DMS153 treated with DMSO at 0.1 percent for 48 hours (cell line): ENCODE measurements at regions not wholly inside any gene's neighbourhood (a gene's known extent, or its start where the extent isn't known, plus 50 kb on each side); places are given as distances from the start of the nearest gene placed in this dataset.

Experiments used
- DNase-seq: peaks from one replicate; lab custom pipeline; 2025; ENCODE audit not compliant: unreplicated experiment; lab: John Stamatoyannopoulos, UW

DNA sequence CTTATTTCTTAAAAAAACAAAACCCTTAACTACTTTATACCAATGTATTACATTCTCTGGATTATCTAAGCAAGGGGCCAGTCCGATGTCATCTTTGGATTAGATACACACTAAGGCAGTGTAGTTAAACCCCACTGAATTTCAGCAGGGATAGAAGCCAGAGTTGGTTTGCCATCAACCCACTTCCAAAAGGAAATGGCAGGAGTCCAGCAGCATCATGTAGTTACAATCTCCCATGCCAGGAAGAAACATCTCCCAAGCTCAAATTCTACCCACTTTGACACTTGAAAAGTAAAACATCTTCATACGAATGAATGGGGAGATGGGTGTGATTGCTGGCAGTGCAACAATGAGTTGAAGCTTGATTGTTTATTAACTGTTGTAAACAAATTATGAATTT, 203.5 kb upstream of the PLXNC1 start:
- DNase-seq: no peak

DNA sequence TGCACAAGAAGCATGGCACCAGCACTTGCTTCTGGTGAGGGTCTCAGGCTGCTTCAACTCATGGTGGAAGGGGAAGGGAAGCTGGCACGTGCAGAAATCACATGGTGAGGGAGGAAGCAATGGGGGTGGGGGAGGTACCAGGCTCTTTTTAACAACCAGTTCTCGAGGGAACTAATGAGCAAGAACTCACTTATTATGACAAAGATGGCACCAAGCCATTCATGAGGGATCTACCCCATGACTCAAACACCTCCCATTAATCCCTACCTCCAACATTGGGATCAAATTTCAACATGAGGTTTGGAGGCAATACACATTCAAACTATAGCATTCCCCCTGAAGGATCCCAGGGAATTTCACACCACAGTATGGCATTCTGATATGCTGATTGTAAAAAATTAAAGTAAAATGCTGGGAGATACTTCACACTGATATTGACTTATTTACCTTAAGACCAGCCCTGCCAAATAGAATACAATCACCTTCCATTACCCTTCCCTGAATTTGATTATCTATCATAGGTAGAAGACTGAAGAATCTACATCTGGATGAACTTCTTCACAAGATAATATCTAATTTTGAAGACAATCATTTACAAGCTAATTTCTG, 201.7 kb upstream of the PLXNC1 start:
- no peak for DNase-seq

DNA sequence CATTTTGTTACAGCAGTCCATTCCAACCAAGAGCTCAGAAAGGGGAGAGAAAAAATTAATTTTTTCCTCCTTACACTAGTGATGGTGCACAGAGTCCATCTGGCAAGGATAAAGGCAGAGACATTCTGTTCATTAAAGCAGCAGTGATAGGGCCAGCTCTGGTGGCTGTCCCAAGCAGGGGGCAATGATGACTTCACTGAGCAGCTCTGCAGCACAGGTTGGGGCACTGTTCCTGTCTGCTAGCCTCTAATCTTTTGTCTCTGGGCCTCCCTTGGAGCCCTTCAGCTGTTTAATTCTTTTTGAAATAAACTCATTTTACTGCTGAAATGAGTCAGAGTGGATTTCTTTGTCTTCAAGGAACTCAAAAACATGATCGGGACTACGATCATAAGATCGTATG, 200.9 kb upstream of the PLXNC1 start:
- no peak for DNase-seq

DNA sequence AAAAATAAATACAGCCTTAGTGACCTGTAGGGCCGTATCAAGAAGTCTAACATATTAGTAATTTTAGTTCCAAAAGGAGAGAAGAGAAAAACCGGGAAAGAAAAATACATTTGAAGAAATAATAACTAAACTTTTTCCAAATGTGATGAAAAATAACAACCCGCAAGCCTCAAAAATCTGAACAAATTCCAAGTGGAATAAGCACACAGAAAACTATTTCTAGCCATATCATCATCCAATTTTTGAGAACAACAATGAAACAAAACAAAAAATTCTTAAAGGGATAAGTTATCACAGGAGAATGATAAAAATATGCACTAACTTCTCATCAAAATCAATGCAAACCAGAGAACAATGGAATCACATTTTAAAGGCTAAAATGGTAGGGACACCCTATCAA, 198.1 kb upstream of the PLXNC1 start:
- no peak for DNase-seq

DNA sequence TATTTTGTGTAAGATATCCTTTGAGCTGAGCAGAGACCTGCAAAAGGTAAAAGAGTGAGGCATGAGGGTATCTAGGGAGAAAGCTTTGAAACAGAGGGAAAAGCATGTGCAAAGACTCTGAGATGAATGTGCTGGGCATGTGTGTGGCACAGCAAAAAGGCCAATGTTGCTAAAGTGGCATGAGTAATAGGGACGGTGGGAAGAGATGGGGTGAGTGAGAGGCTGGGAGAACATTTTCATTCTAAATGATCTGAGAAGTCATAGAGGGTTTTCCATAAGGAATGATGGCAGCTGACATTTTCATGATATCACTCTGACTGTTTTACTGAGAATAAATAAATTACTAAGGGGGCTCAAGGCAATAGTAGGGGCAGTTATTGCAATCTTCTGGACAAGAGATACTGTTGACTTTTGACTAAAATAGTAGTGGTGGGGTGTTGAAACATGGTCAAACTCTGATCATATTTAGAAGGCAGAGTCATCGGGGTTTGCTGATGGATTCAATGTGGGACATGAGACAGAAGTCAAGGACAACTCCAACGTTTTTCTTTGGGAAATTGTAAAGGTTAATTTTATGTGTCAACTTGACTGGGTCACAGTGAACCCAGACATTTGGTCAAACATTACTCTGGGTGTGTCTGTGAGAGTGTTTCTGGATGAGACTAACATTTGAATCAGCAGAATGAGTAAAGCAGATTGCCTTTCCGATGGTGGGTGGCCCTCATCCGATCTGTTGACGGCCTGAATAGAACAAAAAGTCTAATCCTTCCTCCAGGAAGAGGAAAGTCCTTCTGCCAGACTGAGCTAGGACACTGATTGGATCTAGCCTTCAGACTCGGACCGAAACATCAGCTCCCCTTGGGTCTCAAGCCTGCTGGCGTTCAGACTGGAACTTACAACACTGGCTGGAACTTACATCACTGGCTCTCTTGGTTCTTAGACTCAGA, 193.9 kb upstream of the PLXNC1 start:
- DNase-seq: no peak

DNA sequence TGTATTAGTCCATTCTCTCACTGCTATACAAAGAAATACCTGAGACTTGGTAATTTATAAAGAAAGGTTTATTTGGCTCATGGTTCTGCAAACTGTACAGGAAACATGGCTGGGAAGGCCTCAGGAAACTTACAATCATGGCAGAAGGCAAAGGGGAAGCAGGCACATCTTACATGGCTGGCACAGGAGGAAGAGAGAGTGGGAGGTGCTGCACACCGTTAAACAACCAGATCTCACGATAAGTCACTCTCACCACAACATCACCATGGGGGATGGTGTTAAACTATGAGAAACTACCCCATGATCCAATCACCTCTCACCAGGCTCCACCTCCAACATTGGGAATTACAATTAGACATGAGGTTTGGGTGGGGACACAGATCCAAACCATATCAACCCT, 191.8 kb upstream of the PLXNC1 start:
- no peak for DNase-seq

DNA sequence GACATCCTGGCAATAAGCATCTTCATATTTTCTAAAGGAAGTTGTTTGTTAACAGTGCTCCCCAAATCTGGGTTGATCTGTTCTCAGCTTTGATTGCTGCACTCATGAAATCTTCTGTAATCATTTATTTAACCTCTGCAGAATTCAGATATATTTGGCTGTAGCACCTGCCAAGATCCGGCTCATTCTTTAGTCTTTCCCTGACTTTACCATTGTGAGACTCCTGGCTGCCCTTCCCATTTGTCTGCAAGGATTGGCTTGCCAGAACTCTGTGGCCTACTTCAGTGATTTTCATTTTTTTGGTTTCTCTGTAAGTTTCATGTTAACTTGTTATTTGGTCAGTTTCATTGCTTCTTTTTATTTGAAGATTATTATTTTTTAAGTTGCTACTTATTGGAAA, 191.2 kb upstream of the PLXNC1 start:
- DNase-seq: no peak

DNA sequence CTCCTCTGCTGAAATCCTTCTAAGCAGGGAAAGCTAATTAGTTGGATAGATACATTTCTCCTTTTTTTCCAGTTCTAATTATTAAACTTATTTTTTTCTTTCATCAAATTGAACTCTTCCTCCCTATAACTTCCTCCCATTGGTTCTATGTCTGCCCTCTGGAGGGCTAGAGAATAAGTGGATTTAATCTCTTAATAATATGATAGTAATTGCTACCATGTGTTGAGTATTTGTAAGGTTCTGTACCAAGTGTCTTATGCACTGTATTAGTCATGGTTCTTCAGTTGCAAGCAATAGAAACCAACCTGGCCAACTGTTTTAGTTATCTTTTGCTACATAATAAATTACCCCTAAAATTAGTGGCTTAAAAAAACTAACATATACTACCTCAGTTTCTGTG, 190.5 kb upstream of the PLXNC1 start:
- DNase-seq: no peak

DNA sequence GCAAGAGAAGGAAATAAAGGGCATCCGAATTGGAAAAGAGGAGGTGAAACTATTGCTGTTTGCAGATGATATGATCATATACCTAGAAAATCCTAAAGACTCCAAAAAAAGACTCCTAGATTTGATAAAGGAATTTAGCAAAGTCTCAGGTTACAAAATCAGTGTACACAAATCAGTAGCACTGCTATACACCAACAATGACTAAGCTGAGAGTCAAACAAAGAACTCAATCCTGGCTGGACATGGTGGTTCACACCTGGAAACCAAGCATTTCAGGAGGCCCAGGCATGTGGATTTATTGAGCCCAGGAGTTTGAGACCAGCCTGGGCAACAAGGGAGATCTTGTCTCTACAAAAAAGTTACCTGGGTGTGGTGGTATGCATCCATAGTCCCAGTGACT, 188.7 kb upstream of the PLXNC1 start:
- no peak for DNase-seq

DNA sequence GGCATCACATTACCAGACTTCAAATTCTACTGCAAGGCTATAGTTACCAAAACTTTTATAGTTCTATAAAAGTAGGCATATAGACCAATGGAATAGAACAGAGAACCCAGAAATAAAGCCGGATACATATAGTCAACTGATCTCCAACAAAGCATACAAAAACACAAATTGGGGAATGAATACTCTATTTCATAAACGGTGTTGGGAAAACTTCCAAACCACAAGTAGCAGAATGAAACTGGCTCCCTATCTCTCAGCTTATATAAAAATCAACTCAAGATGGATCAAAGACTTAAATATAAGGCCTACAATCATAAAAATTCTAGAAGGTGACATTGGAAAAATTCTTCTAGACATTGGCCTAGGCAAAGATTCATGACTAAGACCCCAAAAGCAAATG, 187.9 kb upstream of the PLXNC1 start:
- no peak for DNase-seq

DNA sequence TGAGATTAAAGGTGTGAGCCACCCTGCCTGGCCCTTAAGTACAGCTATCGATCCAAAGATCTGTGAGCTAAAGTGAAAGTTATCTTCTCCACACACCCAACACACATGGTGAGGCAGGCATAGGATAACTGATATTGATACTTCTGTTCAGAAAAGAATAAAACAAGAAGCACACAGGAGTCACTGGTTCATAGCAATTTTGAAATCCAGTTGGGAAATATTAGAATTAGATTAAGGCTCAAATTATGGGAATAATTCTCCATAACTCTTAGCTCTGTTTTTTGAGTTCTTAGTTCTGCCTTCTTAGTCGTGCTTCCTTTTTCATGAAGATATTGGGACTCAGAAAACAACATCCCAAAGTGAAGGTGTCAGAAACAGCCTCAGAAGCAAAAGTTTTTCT, 186.0 kb upstream of the PLXNC1 start:
- DNase-seq: no peak

DNA sequence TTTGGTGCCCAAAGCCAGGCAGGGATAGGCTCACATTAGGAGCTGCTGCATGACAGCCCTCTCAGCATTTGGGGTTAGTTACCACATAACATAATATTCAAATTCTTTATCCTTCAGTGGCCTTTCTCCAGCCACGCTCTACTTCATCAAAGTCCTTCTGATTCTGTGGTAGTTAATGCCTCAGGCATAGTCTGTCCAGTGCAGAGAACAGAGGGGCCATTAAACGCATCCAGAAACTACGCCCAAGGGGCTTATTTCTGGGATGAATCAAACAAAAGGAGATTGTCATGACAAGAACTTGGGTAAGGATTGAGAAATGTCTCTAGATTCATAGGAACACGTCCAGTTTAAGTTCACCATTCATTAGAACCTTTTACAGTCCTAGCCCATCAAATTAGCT, 183.4 kb upstream of the PLXNC1 start:
- no peak for DNase-seq

DNA sequence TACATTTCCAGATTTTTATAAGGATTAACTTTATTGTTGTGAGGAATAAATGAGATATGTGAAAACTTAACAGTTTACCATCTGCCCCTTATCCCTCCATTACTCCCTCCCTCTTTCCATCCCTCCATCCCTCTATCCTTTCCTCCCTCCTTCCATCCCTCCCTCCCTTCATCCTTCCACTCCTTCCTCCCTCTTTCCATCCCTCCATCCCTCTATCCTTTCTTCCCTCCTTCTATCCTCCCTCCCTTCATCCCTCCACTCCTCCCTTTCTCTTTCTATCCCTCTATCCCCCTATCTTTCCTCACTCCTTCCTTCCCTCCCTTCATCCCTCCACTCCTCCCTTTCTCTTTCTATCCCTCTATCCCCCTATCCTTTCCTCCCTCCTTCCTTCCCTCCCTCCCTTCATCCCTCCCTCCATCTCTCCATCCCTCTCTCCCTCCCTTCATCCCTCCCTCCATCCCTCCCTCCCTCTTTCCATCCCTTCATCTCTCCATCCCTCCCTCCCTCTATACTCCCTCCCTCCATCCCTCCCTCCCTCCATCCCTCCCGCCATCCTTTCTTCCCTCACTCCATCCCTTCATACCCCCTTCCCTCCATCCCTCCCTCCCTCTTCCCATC, 181.8 kb upstream of the PLXNC1 start:
- DNase-seq: no peak

DNA sequence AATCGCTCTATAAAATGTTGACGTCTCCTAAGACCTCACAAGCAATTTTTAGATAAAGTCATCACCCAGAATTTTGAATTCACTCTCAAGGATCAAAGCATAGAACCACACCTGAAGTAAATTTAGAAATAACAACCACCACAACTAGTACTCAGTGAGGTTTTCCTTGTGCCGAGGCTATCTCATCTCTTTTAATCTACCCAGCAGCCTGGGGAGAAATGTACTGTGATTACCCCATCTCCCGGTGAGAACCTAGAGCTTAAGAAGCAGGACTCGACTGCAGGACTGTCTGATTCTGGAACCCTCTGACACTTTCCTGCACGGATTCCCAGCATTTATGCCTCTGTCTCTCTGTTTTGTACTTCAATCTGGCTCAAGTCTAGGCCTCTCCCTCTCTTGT, 180.9 kb upstream of the PLXNC1 start:
- DNase-seq: no peak

DNA sequence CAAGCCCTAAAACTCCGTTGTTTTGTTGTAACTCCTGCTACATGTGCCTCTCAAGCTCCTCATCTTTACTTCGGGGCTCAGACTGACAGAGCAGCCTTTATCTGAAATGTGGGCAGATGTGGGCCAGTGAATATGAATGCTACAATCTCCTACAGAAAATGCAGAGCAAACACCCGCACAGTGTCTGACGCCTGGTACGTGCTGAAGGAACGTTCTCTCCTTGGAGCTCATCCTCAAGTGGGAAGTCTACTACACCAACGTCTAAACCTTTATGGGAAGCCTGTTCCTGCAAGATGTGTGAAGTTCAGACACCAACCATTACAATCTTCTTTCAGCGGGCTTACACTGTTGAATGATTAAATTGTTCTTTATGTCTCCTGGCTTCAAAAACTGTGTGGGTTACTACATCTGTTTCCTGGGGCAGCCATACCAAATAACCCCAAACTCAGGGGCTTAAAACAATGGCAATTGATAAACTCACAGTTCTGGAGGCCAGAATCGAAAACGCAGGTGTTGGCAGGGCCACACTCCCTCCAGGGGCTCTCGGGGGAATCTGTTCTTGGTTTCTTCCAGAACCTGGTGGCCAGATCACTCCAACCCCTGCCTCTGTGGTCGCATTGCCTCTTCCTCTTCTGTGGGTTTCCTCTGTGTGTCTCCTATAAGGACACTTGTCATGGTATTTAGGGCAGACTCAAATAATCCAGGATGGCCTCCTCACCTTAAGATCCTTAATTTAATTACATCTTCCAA, 179.7 kb upstream of the PLXNC1 start:
- DNase-seq: no peak

DNA sequence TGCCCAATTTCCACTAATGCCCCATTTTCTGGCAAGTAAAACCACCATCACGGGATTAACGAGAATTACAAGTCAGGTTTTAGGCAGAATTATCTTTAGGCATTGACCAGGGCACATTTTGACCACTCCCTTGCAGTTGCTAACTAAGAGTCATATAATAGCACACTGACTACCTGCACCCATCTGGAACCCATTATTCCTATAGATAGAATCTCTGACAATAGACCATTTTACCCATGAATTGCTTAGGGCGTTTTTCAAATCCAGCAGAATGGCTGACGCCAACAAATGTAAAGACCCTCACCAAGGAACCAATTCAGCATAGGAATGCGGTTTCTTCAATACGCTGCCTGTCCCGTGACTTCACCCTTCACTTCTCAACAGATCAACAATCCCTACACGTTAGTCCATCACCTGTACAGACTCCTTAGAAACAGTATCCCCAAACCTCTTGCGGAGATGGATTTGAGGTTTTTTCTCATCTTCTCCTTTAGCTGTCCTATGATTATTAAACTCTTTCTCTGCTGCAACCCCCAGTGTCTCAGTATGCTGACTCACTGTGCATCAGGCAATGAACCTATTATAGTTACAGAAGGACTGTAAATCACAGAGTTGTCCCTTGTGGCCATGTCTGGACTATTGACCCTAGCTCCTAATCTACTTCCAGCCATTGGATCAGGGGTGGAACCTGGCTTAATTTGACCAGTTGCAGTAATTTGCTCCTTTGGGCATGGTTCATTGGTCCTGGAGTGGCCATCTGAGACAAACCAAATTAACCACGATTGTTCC, 177.3 kb upstream of the PLXNC1 start:
- DNase-seq: no peak

DNA sequence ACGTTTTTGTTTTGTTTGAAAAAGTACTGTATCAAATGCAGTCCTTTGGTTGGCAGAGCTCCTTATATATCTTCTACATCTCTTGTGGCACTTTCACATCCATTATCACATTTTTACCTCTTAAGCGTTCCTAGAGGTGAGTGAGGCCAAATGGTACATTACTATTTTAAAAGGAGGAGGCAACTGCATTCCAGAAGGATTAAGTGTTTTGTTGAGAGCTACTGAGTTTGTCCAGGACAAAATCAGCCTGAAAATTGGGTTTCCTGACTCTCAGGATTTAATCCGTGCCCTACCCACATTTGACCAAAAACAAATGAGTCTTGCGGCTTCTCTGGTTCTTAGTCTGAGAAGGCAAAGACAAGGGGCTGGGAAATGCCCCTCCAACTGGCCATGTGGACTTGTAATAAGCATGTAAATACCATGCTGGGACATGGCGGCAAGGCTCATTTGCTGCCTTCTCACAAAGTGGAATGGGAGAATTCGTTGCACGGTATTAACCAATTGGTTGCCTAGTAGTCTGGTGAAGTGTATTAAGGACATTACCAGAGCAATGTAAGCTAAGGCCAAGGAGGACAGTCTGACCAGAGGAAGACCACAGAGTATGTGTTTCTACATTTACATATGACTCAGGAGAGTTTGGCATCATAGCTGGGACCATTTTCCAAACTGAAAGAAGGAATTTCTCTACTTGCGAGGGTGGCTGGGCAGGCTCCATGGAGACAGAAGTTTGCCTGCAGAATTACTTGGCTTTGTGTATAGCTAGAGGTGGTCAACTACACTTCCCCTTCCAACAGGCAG, 175.8 kb upstream of the PLXNC1 start:
- no peak for DNase-seq

DNA sequence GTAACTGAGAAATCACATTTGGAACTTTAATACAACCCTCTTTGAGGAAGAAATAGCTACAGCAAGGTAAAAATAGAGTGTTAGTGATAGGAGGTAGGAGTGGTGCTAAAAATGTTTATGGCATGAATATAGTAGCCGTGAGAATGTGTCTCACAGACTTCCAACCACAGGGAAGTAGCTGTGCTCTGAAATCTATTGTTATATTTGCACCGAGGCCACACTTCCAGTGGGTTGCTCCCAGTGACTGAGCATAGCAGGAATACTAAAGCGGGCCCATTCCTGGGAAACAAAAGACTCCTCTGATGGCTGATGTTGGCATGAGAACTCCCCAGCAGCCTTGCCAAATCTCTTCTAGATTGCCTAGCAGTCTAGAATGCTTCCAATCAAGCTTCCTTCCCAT, 174.1 kb upstream of the PLXNC1 start:
- DNase-seq: no peak

DNA sequence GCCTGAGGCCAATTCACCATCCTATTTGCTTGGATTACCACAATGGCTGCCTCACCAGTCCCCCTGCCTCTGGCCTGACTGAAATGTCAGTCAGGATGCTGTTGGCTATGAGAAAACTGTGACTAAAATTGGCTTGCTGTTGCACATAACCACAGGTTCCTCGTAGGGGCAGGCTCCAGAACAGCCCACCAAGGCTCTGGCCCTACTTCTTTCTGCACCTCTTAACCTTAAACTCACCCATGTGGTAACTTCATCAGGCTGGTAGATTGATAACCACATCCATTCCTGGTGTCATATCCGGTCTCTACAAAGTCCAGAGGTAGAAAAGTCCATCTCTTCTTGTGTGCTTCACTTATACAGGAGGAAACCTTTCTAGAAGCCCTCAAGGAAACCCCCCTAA, 172.4 kb upstream of the PLXNC1 start:
- DNase-seq: no peak

DNA sequence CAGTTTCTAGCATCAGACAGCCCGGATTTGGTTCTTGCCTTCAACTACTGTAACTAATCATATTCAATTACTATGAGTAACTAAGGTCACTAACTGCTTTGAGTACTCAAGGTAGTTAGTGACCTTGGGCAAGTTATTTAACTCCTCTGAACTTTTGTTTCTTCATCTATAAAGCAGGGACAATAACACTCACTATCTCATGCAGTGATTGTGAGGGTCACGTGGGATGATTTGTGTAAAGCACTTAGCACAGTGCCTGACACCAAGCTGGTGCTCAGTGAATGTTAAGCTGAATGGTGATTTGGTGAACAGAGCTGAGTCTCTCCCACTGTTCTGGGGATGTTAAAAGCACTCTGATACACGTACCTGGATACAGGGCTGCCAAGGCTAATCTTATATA, 171.3 kb upstream of the PLXNC1 start:
- DNase-seq: no peak
